H9 (cell line): ENCODE measurements at regions not wholly inside any gene's neighbourhood (a gene's known extent, or its start where the extent isn't known, plus 50 kb on each side); places are given as distances from the start of the nearest gene placed in this dataset.
"Not testable (repeated sequence)": the region's sequence is repeated elsewhere in the genome, so short reads cannot be mapped to it uniquely, and the experiment has no call there.

ENCODE experiments used
- DNase-seq: peaks from one replicate; pipeline ENCODE4 v3.0.0-alpha.2; 2017
- H2AFZ ChIP-seq: one replicate; pipeline ENCODE4 v1.6.1; 2013; ENCODE audit warnings: mild to moderate bottlenecking, low read length, control low read depth, moderate library complexity
- H2AK5ac ChIP-seq: 2 replicates; pipeline ENCODE4 v1.6.1; 2013; ENCODE audit warnings: low read length, control low read depth, mixed read lengths; ENCODE audit not compliant: insufficient read length
- H2BK120ac ChIP-seq: one replicate; pipeline ENCODE4 v1.6.1; 2013; ENCODE audit warnings: low read depth, mild to moderate bottlenecking, low read length, control low read depth, inconsistent platforms; ENCODE audit not compliant: poor library complexity, severe bottlenecking
- H2BK12ac ChIP-seq: 2 replicates; pipeline ENCODE4 v1.6.1; 2013; ENCODE audit warnings: low read length, control low read depth, mixed read lengths, low read depth; ENCODE audit not compliant: insufficient read length
- H2BK15ac ChIP-seq: 2 replicates; pipeline ENCODE4 v1.6.1; 2013; ENCODE audit warnings: low read depth, low read length, control low read depth
- H2BK20ac ChIP-seq: one replicate; pipeline ENCODE4 v1.6.1; 2013; ENCODE audit warnings: low read depth, mild to moderate bottlenecking, low read length, control low read depth, inconsistent platforms; ENCODE audit not compliant: poor library complexity, severe bottlenecking
- H2BK5ac ChIP-seq: 2 replicates; pipeline ENCODE4 v1.6.1; 2013; ENCODE audit warnings: low read length, control low read depth, mixed read lengths; ENCODE audit not compliant: insufficient read length
- H3K14ac ChIP-seq: 2 replicates; pipeline ENCODE4 v1.6.1; 2013; ENCODE audit warnings: low read length, control low read depth; ENCODE audit not compliant: insufficient read depth
- H3K18ac ChIP-seq: 2 replicates; pipeline ENCODE4 v1.6.1; 2013; ENCODE audit warnings: low read depth, mild to moderate bottlenecking, mixed read lengths, low read length, control low read depth; ENCODE audit not compliant: insufficient read length
- H3K23ac ChIP-seq: 2 replicates; pipeline ENCODE4 v1.6.1; 2013; ENCODE audit warnings: low read length, control low read depth, mixed read lengths, low read depth; ENCODE audit not compliant: insufficient read length
- H3K23me2 ChIP-seq: 2 replicates; pipeline ENCODE4 v1.6.1; 2013; ENCODE audit warnings: low read depth, mild to moderate bottlenecking, mixed read lengths, low read length, control low read depth; ENCODE audit not compliant: insufficient read length, poor library complexity, severe bottlenecking
- H3K27ac ChIP-seq: 2 replicates; pipeline ENCODE4 v1.5.1; 2013; ENCODE audit warnings: low read length, control low read depth, mixed read lengths, low read depth; ENCODE audit not compliant: insufficient read length
- H3K27me3 ChIP-seq: 2 replicates; pipeline ENCODE4 v1.6.1; 2013; ENCODE audit warnings: low read length, control low read depth, inconsistent platforms; ENCODE audit not compliant: insufficient read depth
- H3K4ac ChIP-seq: 2 replicates; pipeline ENCODE4 v1.6.1; 2013; ENCODE audit warnings: low read depth, mild to moderate bottlenecking, control low read depth, inconsistent platforms, low read length, moderate library complexity
- H3K4me1 ChIP-seq: 2 replicates; pipeline ENCODE4 v1.6.1; 2013; ENCODE audit warnings: low read length, control low read depth, inconsistent platforms; ENCODE audit not compliant: insufficient read depth
- H3K4me2 ChIP-seq: 2 replicates; pipeline ENCODE4 v1.6.1; 2013; ENCODE audit warnings: low read length, control low read depth, mixed read lengths; ENCODE audit not compliant: insufficient read length, insufficient read depth
- H3K56ac ChIP-seq: 2 replicates; pipeline ENCODE4 v1.6.1; 2013; ENCODE audit warnings: low read depth, mild to moderate bottlenecking, mixed read lengths, low read length, control low read depth; ENCODE audit not compliant: insufficient read length
- H3K79me1 ChIP-seq: 2 replicates; pipeline ENCODE4 v1.6.1; 2013; ENCODE audit warnings: low read depth, mild to moderate bottlenecking, moderate library complexity, low read length, control low read depth, inconsistent platforms; ENCODE audit not compliant: insufficient read depth, poor library complexity, severe bottlenecking
- H3K79me2 ChIP-seq: 2 replicates; pipeline ENCODE4 v1.6.1; 2013; ENCODE audit warnings: low read length, control low read depth, inconsistent platforms; ENCODE audit not compliant: insufficient read depth
- H3K9ac ChIP-seq: 2 replicates; pipeline ENCODE4 v1.6.1; 2013; ENCODE audit warnings: low read length, control low read depth, mixed read lengths; ENCODE audit not compliant: insufficient read length; ENCODE audit errors: extremely low read depth
- H3K9me3 ChIP-seq: one replicate; pipeline ENCODE4 v1.6.1; 2013; ENCODE audit warnings: low read depth, low read length, inconsistent platforms; ENCODE audit not compliant: control insufficient read depth
- H3T11ph ChIP-seq: one replicate; pipeline ENCODE4 v1.6.1; 2013; ENCODE audit warnings: mild to moderate bottlenecking, low read length, control low read depth, inconsistent platforms
- H4K20me1 ChIP-seq: one replicate; pipeline ENCODE4 v1.6.1; 2013; ENCODE audit not compliant: control insufficient read depth, insufficient read length, insufficient read depth
- H4K5ac ChIP-seq: 2 replicates; pipeline ENCODE4 v1.6.1; 2013; ENCODE audit warnings: low read depth, mild to moderate bottlenecking, mixed read lengths, low read length, control low read depth; ENCODE audit not compliant: insufficient read length
- H4K8ac ChIP-seq: replicated peaks from 2 replicates; pipeline ENCODE4 v1.6.1; 2013; ENCODE audit warnings: low read length, control low read depth, mixed read lengths, low read depth; ENCODE audit not compliant: insufficient read length
- H4K91ac ChIP-seq: 2 replicates; pipeline ENCODE4 v1.6.1; 2013; ENCODE audit warnings: low read depth, mild to moderate bottlenecking, moderate library complexity, mixed read lengths, low read length, control low read depth; ENCODE audit not compliant: insufficient read length
- H3K27ac Mint-ChIP-seq, 3 experiments: 2 replicates in 2 of 3; 3 replicates in 1 of 3; pipeline ENCODE4 v1.8.0; 2020 to 2021; ENCODE audit warnings: mixed read lengths in 3 of 3, mild to moderate bottlenecking in 1 of 3, moderate library complexity in 1 of 3
- H3K27me3 Mint-ChIP-seq: 2 replicates; pipeline ENCODE4 v1.8.0; 2021; ENCODE audit warnings: low read depth, mild to moderate bottlenecking, moderate library complexity, mixed read lengths
- H3K36me3 Mint-ChIP-seq, 3 experiments: 2 replicates in 2 of 3; 3 replicates in 1 of 3; pipeline ENCODE4 v1.8.0; 2020 to 2021; ENCODE audit warnings: low read depth in 3 of 3, mixed read lengths in 3 of 3; ENCODE audit not compliant: insufficient read depth in 1 of 3
- H3K4me1 Mint-ChIP-seq, 2 experiments: 2 replicates each; pipeline ENCODE4 v1.8.0; 2020; ENCODE audit warnings: mixed read lengths in 2 of 2
- H3K4me3 Mint-ChIP-seq, 2 experiments: 2 replicates in 1 of 2; 3 replicates in 1 of 2; pipeline ENCODE4 v1.8.0; 2020 to 2021; ENCODE audit warnings: mild to moderate bottlenecking in 2 of 2, mixed read lengths in 2 of 2, moderate library complexity in 1 of 2
- H3K9me3 Mint-ChIP-seq, 2 experiments: 2 replicates in 1 of 2; 3 replicates in 1 of 2; pipeline ENCODE4 v1.8.0; 2020; ENCODE audit warnings: mild to moderate bottlenecking in 2 of 2, mixed read lengths in 2 of 2, moderate library complexity in 1 of 2
- WGBS: extraction: QIAGEN DNeasy Blood & Tissue Kit; methylation state at CpG from one replicate; pipeline ENCODE4 v1.1.7; 2013; ENCODE audit warnings: missing lambda C conversion rate, low lambda C conversion rate, mixed read lengths; ENCODE audit not compliant: insufficient read length; ENCODE audit errors: extremely low coverage; 5-methylcytosine and 5-hydroxymethylcytosine counted together
- TF ChIP-seq, protein P1 (sequence below): fragments of 200-600 bp; sonication (generic); conservative IDR thresholded peaks from 3 replicates; pipeline ENCODE4 v1.8.0; 2021; ENCODE audit warnings: antibody characterized with exemption, mild to moderate bottlenecking

DNA sequence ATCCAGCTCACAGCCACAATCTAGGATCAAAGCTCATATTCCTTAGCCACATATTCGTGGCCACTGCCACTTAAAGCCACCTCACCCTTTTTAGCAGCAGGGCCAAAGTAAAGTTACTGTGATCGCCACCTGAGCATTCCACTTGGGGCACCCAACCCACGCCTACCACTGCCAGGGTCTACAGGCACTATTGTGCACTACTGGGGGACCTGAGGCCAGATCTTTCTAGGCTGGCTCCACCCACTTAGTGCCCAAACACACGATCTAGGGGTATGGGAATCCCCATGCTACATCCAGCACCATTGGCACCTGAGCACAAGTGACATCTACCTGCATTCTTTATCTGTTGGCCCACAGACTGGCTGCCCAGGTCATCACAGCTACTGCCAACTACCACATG lies 517.9 kb upstream of the PRR20A start:
- H3K27me3 ChIP-seq = no peaks in the 10 kb centered on the region
- no CpG with 5 or more reads among the region's 4 CpGs for WGBS
- H2BK5ac ChIP-seq = no peak overlapping the region
- no peak overlapping the region for H2BK15ac ChIP-seq
- no peaks in the 10 kb centered on the region for H3K9me3 ChIP-seq
- no peak overlapping the region for H3K4me2 ChIP-seq
- H3K56ac ChIP-seq = no peak overlapping the region
- no peak overlapping the region for H4K5ac ChIP-seq
- Mint-ChIP-seq H3K36me3 (peaks cover 0 to 18% (median 0%) of the 10 kb centered on the region in 3 experiments; a peak in 2 of 7 replicates), H3K4me1 (no peaks in the 10 kb centered on the region), H3K4me3 (no peak overlapping the region), H3K27me3 (no peaks in the 10 kb centered on the region), H3K27ac (no peak overlapping the region), H3K9me3 (peaks cover 10 to 11% of the 10 kb centered on the region in 2 experiments)
- TF ChIP-seq, protein P1, sequence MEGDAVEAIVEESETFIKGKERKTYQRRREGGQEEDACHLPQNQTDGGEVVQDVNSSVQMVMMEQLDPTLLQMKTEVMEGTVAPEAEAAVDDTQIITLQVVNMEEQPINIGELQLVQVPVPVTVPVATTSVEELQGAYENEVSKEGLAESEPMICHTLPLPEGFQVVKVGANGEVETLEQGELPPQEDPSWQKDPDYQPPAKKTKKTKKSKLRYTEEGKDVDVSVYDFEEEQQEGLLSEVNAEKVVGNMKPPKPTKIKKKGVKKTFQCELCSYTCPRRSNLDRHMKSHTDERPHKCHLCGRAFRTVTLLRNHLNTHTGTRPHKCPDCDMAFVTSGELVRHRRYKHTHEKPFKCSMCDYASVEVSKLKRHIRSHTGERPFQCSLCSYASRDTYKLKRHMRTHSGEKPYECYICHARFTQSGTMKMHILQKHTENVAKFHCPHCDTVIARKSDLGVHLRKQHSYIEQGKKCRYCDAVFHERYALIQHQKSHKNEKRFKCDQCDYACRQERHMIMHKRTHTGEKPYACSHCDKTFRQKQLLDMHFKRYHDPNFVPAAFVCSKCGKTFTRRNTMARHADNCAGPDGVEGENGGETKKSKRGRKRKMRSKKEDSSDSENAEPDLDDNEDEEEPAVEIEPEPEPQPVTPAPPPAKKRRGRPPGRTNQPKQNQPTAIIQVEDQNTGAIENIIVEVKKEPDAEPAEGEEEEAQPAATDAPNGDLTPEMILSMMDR = no peak
- H2BK20ac ChIP-seq = no peak overlapping the region
- no peak overlapping the region for H3K18ac ChIP-seq
- H3K27ac ChIP-seq = no peak overlapping the region
- H4K91ac ChIP-seq = no peak overlapping the region
- no peak overlapping the region for H3K23ac ChIP-seq
- H3K23me2 ChIP-seq = no peaks in the 10 kb centered on the region
- H2BK12ac ChIP-seq = no peak overlapping the region
- no peak for DNase-seq
- no peak overlapping the region for H2BK120ac ChIP-seq
- no peak overlapping the region for H3T11ph ChIP-seq
- no peaks in the 10 kb centered on the region for H3K79me2 ChIP-seq
- no peak overlapping the region for H3K14ac ChIP-seq
- H2AFZ ChIP-seq = no peak overlapping the region
- no peak overlapping the region for H3K9ac ChIP-seq
- no peaks in the 10 kb centered on the region for H3K4me1 ChIP-seq
- no peak overlapping the region for H2AK5ac ChIP-seq
- H4K20me1 ChIP-seq = no peaks in the 10 kb centered on the region
- H3K4ac ChIP-seq = no peak overlapping the region
- no peak overlapping the region for H4K8ac ChIP-seq
- no peaks in the 10 kb centered on the region for H3K79me1 ChIP-seq

DNA sequence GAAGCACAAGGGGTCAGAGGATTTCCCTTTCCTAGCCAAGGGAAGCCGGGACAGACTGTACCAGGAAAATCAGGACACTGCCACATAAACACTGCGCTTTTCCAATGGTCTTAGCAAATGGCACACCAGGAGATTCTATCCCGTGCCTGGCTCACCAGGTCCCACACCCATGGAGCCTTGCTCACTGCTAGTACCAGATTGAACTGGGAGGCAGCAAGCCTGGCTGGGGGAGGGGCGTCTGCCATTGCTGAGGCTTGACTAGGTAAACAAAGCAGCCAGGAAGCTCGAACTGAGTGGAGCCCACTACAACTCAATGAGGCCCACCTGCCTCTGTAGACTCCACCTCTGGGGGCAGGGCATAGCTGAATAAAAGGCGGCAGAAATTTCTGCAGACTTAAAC lies 511.8 kb upstream of the PRR20A start:
- H3K4me2 ChIP-seq, H3K4me3 Mint-ChIP-seq, H4K5ac ChIP-seq, H3K27ac ChIP-seq, H3K79me2 ChIP-seq, H4K91ac ChIP-seq, H2BK15ac ChIP-seq, H2AFZ ChIP-seq, H3K14ac ChIP-seq, H3K23me2 ChIP-seq, H4K20me1 ChIP-seq, H3K9ac ChIP-seq, H3K27me3 ChIP-seq, H3T11ph ChIP-seq, DNase-seq, H3K4me1 Mint-ChIP-seq, H3K18ac ChIP-seq, H2BK20ac ChIP-seq, H4K8ac ChIP-seq, H2BK12ac ChIP-seq, H2BK120ac ChIP-seq, H3K23ac ChIP-seq, H3K79me1 ChIP-seq, H3K9me3 ChIP-seq, H3K27me3 Mint-ChIP-seq, H3K56ac ChIP-seq, H2AK5ac ChIP-seq, H3K4ac ChIP-seq, H3K4me1 ChIP-seq, H2BK5ac ChIP-seq, H3K27ac Mint-ChIP-seq: not testable (repeated sequence)
- no CpG with 5 or more reads among the region's 6 CpGs for WGBS
- Mint-ChIP-seq H3K36me3 (peaks cover 10 to 30% (median 12%) of the 10 kb centered on the region in 3 experiments; a peak in 6 of 7 replicates), H3K9me3 (peaks cover 32% of the 10 kb centered on the region in 2 experiments)
